ENCODE measurements at regions not wholly inside any gene's neighbourhood (a gene's known extent, or its start where the extent isn't known, plus 50 kb on each side); places are given as distances from the start of the nearest gene placed in this dataset.

- TF ChIP-seq POLR2AphosphoS5 (IDR thresholded peaks at IDR 0.05; ENCODE audit: insufficient read depth in 1 of 2, low read depth in 1 of 2): no peak
- no peak for TF ChIP-seq CTCF (IDR thresholded peaks at IDR 0.05)
These were observed 797.2 kb downstream of the SATB2 start for GRCh38 chr2:198660501-198660900.
